ENCODE measurements at regions not wholly inside any gene's neighbourhood (a gene's known extent, or its start where the extent isn't known, plus 50 kb on each side); places are given as distances from the start of the nearest gene placed in this dataset.

- Histone ChIP-seq H3K4me2 (ENCODE audit: low read depth, low read length, poor library complexity, severe bottlenecking) (no peak overlapping the region), H3K9ac (ENCODE audit: low read length) (no peak overlapping the region), H3K79me2 (ENCODE audit: low read length) (no peaks in the 10 kb centered on the region), H3K27ac (ENCODE audit: low read length) (no peak overlapping the region), H3K27me3 (ENCODE audit: low read length) (no peaks in the 10 kb centered on the region), H3K36me3 (ENCODE audit: insufficient read depth, low read length) (no peaks in the 10 kb centered on the region), H3K4me3 (ENCODE audit: low read length) (no peak overlapping the region), H2AFZ (ENCODE audit: low read length) (no peak overlapping the region), H3K9me2 (replicated peaks; ENCODE audit: insufficient read depth, low read length) (no peaks in the 10 kb centered on the region), H3K4me1 (ENCODE audit: low read length) (no peaks in the 10 kb centered on the region), H4K20me1 (ENCODE audit: insufficient read depth, low read depth, low read length) (no peaks in the 10 kb centered on the region), H3K9me3 (ENCODE audit: low read length) (peaks cover 15% of the 10 kb centered on the region)
- no peak for DNase-seq
Observed at GRCh38 chr16:7216719-7217118, 115.9 kb upstream of the RBFOX1 start.

- H3K9me2 ChIP-seq (replicated peaks; ENCODE audit: insufficient read depth, low read length), result no peaks in the 10 kb centered on the region
Observed at GRCh38 chr16:7211781-7212180, 120.9 kb upstream of the RBFOX1 start.

DNA sequence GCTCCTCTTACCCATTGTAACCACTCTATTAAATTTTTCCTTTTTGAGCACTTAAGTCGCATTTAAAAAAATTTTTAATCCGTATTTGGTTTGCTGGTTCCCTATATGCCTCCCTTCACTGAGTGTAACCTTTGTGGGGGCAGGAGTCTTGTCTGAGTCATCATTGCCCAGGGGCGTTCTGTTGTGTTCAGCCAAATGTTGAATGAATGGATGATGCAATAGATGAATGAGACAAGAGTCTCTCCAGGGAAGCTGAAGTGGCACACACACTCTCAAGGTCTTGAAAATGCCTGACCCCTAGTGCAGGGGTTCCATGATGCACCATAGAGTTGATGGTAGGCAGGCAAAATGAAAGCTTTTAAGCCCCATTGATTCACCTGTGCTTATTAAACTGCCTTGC is 123.0 kb upstream of the RBFOX1 start:
- H3K4me2 ChIP-seq (ENCODE audit: low read depth, low read length, poor library complexity, severe bottlenecking), result no peak overlapping the region
- no peak overlapping the region for H2AFZ ChIP-seq (ENCODE audit: low read length)
- no peaks in the 10 kb centered on the region for H3K79me2 ChIP-seq (ENCODE audit: low read length)
- H3K27me3 ChIP-seq (ENCODE audit: low read length), result no peaks in the 10 kb centered on the region
- H3K36me3 ChIP-seq (ENCODE audit: insufficient read depth, low read length), result no peaks in the 10 kb centered on the region
- H3K4me3 ChIP-seq (ENCODE audit: low read length), result no peak overlapping the region
- no peak overlapping the region for H3K27ac ChIP-seq (ENCODE audit: low read length)
- H3K9me3 ChIP-seq (ENCODE audit: low read length), result peaks cover 7% of the 10 kb centered on the region
- no peak overlapping the region for H3K9ac ChIP-seq (ENCODE audit: low read length)
- no peaks in the 10 kb centered on the region for H3K4me1 ChIP-seq (ENCODE audit: low read length)
- no peaks in the 10 kb centered on the region for H3K9me2 ChIP-seq (replicated peaks; ENCODE audit: insufficient read depth, low read length)
- DNase-seq, result no peak
- no peaks in the 10 kb centered on the region for H4K20me1 ChIP-seq (ENCODE audit: insufficient read depth, low read depth, low read length)

More at GRCh38 chr16:7211781-7212180, 120.9 kb upstream of the RBFOX1 start:
- no peaks in the 10 kb centered on the region for H3K27me3 ChIP-seq (ENCODE audit: low read length)
- DNase-seq, result no peak
- H3K9me3 ChIP-seq (ENCODE audit: low read length), result peaks cover 3% of the 10 kb centered on the region; the same call in 1 of the 2 replicates
- H3K79me2 ChIP-seq (ENCODE audit: low read length), result no peaks in the 10 kb centered on the region
- no peaks in the 10 kb centered on the region for H3K36me3 ChIP-seq (ENCODE audit: insufficient read depth, low read length)
- no peak overlapping the region for H2AFZ ChIP-seq (ENCODE audit: low read length)
- H3K4me2 ChIP-seq (ENCODE audit: low read depth, low read length, poor library complexity, severe bottlenecking), result no peak overlapping the region
- no peak overlapping the region for H3K4me3 ChIP-seq (ENCODE audit: low read length)
- no peak overlapping the region for H3K9ac ChIP-seq (ENCODE audit: low read length)
- H4K20me1 ChIP-seq (ENCODE audit: insufficient read depth, low read depth, low read length), result no peaks in the 10 kb centered on the region
- H3K4me1 ChIP-seq (ENCODE audit: low read length), result no peaks in the 10 kb centered on the region
- H3K27ac ChIP-seq (ENCODE audit: low read length), result no peak overlapping the region

GRCh38 chr16:7206469-7206868 is 126.2 kb upstream of the RBFOX1 start:
- Histone ChIP-seq H3K27me3 (ENCODE audit: low read length) (no peaks in the 10 kb centered on the region), H3K9me3 (ENCODE audit: low read length) (peaks cover 7% of the 10 kb centered on the region), H3K4me3 (ENCODE audit: low read length) (no peak overlapping the region), H3K79me2 (ENCODE audit: low read length) (no peaks in the 10 kb centered on the region), H2AFZ (ENCODE audit: low read length) (no peak overlapping the region), H3K4me1 (ENCODE audit: low read length) (no peaks in the 10 kb centered on the region), H3K27ac (ENCODE audit: low read length) (no peak overlapping the region), H3K4me2 (ENCODE audit: low read depth, low read length, poor library complexity, severe bottlenecking) (no peak overlapping the region), H3K9me2 (replicated peaks; ENCODE audit: insufficient read depth, low read length) (no peaks in the 10 kb centered on the region), H3K36me3 (ENCODE audit: insufficient read depth, low read length) (no peaks in the 10 kb centered on the region), H3K9ac (ENCODE audit: low read length) (no peak overlapping the region), H4K20me1 (ENCODE audit: insufficient read depth, low read depth, low read length) (no peaks in the 10 kb centered on the region)
- DNase-seq, result no peak

DNA sequence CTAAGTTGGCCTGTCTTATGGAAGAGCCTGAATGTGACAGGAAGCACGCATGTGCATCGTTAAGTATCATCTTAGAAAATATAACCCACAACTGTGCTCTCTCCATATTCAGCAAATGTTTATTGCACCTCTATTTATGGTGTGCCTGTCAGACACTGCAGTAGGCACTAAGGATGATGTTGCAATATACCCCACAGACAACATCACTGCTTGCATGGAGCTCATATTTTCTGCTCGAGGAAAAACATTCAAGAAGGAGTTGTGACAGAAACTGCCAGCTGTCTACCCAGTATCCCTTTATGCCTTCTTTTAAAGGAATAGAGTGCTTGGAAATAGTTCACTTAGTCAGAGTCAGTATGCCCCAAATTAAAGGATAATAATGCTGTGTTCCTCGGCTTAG is 132.3 kb upstream of the RBFOX1 start:
- Histone ChIP-seq H3K4me3 (ENCODE audit: low read length) (no peak overlapping the region), H3K4me2 (ENCODE audit: low read depth, low read length, poor library complexity, severe bottlenecking) (no peak overlapping the region), H3K27ac (ENCODE audit: low read length) (no peak overlapping the region), H4K20me1 (ENCODE audit: insufficient read depth, low read depth, low read length) (no peaks in the 10 kb centered on the region), H3K79me2 (ENCODE audit: low read length) (no peaks in the 10 kb centered on the region), H3K27me3 (ENCODE audit: low read length) (no peaks in the 10 kb centered on the region), H3K9ac (ENCODE audit: low read length) (no peak overlapping the region), H3K9me3 (ENCODE audit: low read length) (peaks cover 17% of the 10 kb centered on the region), H3K36me3 (ENCODE audit: insufficient read depth, low read length) (no peaks in the 10 kb centered on the region), H3K4me1 (ENCODE audit: low read length) (no peaks in the 10 kb centered on the region), H3K9me2 (replicated peaks; ENCODE audit: insufficient read depth, low read length) (no peaks in the 10 kb centered on the region), H2AFZ (ENCODE audit: low read length) (no peak overlapping the region)
- no peak for DNase-seq

DNA sequence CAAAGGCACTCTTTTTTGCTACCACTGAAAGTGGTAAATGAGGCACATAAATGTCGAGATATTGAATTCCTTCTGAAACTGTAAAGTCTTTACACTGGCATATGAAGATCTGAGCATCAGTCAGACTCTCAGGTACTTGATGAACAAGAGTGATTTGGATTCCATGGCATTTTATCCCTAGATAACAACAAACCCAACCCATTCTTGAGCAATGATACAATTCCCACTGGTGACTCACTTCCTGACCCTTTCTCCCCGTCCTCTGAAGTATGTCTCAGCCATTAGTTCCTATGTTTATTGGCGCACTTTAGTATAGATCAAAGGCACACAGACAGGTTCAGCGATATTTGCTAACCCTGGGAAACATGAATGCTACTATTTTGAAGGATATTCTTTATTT is 147.0 kb upstream of the RBFOX1 start:
- H3K4me3 ChIP-seq (ENCODE audit: low read length), result no peak overlapping the region
- no peak for DNase-seq
- no peaks in the 10 kb centered on the region for H4K20me1 ChIP-seq (ENCODE audit: insufficient read depth, low read depth, low read length)
- H3K9me2 ChIP-seq (replicated peaks; ENCODE audit: insufficient read depth, low read length), result no peaks in the 10 kb centered on the region
- H3K4me1 ChIP-seq (ENCODE audit: low read length), result no peaks in the 10 kb centered on the region
- no peaks in the 10 kb centered on the region for H3K79me2 ChIP-seq (ENCODE audit: low read length)
- no peak overlapping the region for H3K4me2 ChIP-seq (ENCODE audit: low read depth, low read length, poor library complexity, severe bottlenecking)
- no peak overlapping the region for H3K27ac ChIP-seq (ENCODE audit: low read length)
- H2AFZ ChIP-seq (ENCODE audit: low read length), result no peak overlapping the region
- peaks cover 52% of the 10 kb centered on the region for H3K9me3 ChIP-seq (ENCODE audit: low read length)
- H3K9ac ChIP-seq (ENCODE audit: low read length), result no peak overlapping the region
- H3K27me3 ChIP-seq (ENCODE audit: low read length), result no peaks in the 10 kb centered on the region
- H3K36me3 ChIP-seq (ENCODE audit: insufficient read depth, low read length), result no peaks in the 10 kb centered on the region

DNA sequence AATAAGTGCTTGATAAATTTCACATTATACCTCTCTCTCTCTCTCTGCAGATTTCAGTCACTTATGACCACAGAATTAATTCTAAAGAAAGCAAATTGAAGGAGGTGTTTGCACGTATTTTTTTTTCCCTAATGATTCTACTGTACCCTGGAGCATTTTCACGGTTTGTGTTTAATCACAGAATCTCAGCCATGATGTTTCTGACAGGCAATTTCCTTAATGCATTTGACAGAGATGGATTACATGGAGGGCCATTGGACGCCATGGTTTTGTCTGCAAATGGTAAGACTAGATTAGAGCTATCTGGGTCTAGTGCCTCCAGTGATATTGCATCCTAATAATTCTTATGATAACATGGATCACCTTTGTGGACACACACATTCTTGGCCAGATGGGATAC is 147.5 kb upstream of the RBFOX1 start:
- no peak for DNase-seq
- H3K9me3 ChIP-seq (ENCODE audit: low read length), result peaks cover 52% of the 10 kb centered on the region

DNA sequence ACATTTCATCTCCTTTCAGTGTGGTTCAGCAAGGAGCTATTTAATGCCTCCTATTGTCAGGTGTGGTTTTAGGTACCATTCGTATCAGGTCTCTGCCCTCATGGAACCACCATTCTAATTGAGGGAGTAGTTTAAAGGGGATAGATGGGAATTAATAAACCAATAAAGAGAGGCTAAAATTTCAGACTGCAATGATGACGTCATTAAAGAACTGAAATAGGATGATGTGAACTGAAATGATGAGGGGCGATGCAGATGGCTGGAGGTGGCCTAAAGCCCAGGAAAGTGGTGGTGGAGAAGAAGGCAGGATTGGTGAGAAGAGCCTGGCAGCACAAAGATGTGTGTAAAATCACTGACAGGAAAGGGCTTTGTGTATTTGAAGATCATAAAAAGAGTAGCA is 148.9 kb upstream of the RBFOX1 start:
- Histone ChIP-seq H3K79me2 (ENCODE audit: low read length) (no peaks in the 10 kb centered on the region), H4K20me1 (ENCODE audit: insufficient read depth, low read depth, low read length) (no peaks in the 10 kb centered on the region), H3K9me2 (replicated peaks; ENCODE audit: insufficient read depth, low read length) (no peaks in the 10 kb centered on the region), H3K9ac (ENCODE audit: low read length) (no peak overlapping the region), H3K4me2 (ENCODE audit: low read depth, low read length, poor library complexity, severe bottlenecking) (no peak overlapping the region), H3K4me3 (ENCODE audit: low read length) (no peak overlapping the region), H3K27me3 (ENCODE audit: low read length) (no peaks in the 10 kb centered on the region), H3K27ac (ENCODE audit: low read length) (no peak overlapping the region), H2AFZ (ENCODE audit: low read length) (no peak overlapping the region), H3K9me3 (ENCODE audit: low read length) (peaks cover 52% of the 10 kb centered on the region), H3K36me3 (ENCODE audit: insufficient read depth, low read length) (no peaks in the 10 kb centered on the region), H3K4me1 (ENCODE audit: low read length) (no peaks in the 10 kb centered on the region)
- no peak for DNase-seq

More for the DNA sequence above, 147.5 kb upstream of the RBFOX1 start:
- Histone ChIP-seq H3K27me3 (ENCODE audit: low read length) (no peaks in the 10 kb centered on the region), H3K36me3 (ENCODE audit: insufficient read depth, low read length) (no peaks in the 10 kb centered on the region), H3K4me1 (ENCODE audit: low read length) (no peaks in the 10 kb centered on the region), H3K79me2 (ENCODE audit: low read length) (no peaks in the 10 kb centered on the region), H4K20me1 (ENCODE audit: insufficient read depth, low read depth, low read length) (no peaks in the 10 kb centered on the region), H3K9ac (ENCODE audit: low read length) (no peak overlapping the region), H3K9me2 (replicated peaks; ENCODE audit: insufficient read depth, low read length) (no peaks in the 10 kb centered on the region), H3K4me2 (ENCODE audit: low read depth, low read length, poor library complexity, severe bottlenecking) (no peak overlapping the region), H2AFZ (ENCODE audit: low read length) (no peak overlapping the region), H3K27ac (ENCODE audit: low read length) (no peak overlapping the region), H3K4me3 (ENCODE audit: low read length) (no peak overlapping the region)

GRCh38 chr16:7182510-7183109 is 150.0 kb upstream of the RBFOX1 start:
- H3K9ac ChIP-seq (ENCODE audit: low read length), result no peak overlapping the region
- no peaks in the 10 kb centered on the region for H3K79me2 ChIP-seq (ENCODE audit: low read length)
- no peak overlapping the region for H3K4me3 ChIP-seq (ENCODE audit: low read length)
- DNase-seq, result no peak
- H3K9me3 ChIP-seq (ENCODE audit: low read length), result peaks cover 40% of the 10 kb centered on the region
- H4K20me1 ChIP-seq (ENCODE audit: insufficient read depth, low read depth, low read length), result no peaks in the 10 kb centered on the region
- no peak overlapping the region for H3K4me2 ChIP-seq (ENCODE audit: low read depth, low read length, poor library complexity, severe bottlenecking)
- no peaks in the 10 kb centered on the region for H3K36me3 ChIP-seq (ENCODE audit: insufficient read depth, low read length)
- H2AFZ ChIP-seq (ENCODE audit: low read length), result no peak overlapping the region
- H3K9me2 ChIP-seq (replicated peaks; ENCODE audit: insufficient read depth, low read length), result no peaks in the 10 kb centered on the region
- no peaks in the 10 kb centered on the region for H3K4me1 ChIP-seq (ENCODE audit: low read length)
- H3K27me3 ChIP-seq (ENCODE audit: low read length), result no peaks in the 10 kb centered on the region
- no peak overlapping the region for H3K27ac ChIP-seq (ENCODE audit: low read length)

Data from Karpas-422 (cell line).